Fibroblast of skin of left biceps (primary cell): ENCODE measurements at regions not wholly inside any gene's neighbourhood (a gene's known extent, or its start where the extent isn't known, plus 50 kb on each side); places are given as distances from the start of the nearest gene placed in this dataset.
"Not testable (repeated sequence)": the region's sequence is repeated elsewhere in the genome, so short reads cannot be mapped to it uniquely, and the experiment has no call there.

Experiments
- DNase-seq, 2 experiments: peaks; one replicate each; pipeline ENCODE4 v3.0.0-alpha.2; 2013; ENCODE audit warnings: low read depth in 2 of 2

GRCh38 chr11:69904974-69905535 lies 85.8 kb upstream of the FGF3 start:
- DNase-seq, result no peak

- no peak for DNase-seq
Measured at GRCh38 chr11:69905611-69906452, 86.6 kb upstream of the FGF3 start.

- DNase-seq, result no peak
Measured at GRCh38 chr11:69906453-69906907, 87.3 kb upstream of the FGF3 start.

GRCh38 chr11:69907611-69908010 lies 88.4 kb upstream of the FGF3 start:
- DNase-seq, result no peak

- DNase-seq, result no peak
Measured at GRCh38 chr11:69908511-69909220, 89.5 kb upstream of the FGF3 start.

DNA sequence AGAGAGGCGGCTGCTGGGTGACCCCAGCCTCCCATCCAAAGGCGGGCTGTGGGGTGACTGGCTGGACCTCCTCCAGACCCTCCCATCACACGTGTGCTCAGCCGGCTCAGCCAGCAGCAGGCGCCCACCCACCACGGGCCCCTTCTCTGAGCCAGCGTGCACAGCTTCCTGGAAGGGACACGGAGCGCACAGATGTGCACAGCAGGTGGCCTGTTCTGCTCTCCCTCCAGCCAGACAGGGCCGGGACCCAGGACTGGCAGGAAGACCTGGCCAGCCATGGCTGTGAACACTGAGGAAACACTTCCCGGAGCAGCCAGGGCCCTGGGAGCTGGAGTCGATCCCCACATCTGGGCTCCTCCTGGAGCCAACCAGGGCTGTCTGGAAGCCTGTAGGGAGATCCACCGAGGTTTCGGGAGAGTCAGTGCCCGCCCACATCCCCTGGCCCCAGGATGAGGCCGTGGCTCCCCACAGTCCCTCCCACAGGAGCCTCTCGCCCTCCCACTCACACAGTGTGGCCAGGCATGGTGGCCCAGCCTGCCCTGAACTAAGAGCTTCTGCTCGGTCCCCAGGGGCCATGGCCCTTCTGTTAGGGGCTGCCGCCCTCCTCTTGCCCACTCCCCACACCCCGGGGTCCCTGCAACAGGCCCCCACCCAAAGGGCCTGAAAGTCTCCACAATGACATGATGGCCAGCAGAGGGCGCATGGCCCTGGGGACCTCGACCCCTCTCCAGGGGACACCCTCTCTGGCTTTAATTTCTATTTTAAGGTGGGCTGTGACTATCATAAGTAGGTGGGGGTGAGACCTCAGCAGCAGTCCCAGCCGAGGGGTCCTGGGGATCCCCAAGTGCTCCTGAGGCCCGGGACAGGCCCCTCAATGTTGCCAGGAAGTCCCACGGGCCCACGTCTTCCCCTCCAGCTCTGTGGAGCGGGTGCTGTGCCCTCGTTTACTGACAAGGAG lies 90.6 kb upstream of the FGF3 start:
- DNase-seq, result no peak

DNA sequence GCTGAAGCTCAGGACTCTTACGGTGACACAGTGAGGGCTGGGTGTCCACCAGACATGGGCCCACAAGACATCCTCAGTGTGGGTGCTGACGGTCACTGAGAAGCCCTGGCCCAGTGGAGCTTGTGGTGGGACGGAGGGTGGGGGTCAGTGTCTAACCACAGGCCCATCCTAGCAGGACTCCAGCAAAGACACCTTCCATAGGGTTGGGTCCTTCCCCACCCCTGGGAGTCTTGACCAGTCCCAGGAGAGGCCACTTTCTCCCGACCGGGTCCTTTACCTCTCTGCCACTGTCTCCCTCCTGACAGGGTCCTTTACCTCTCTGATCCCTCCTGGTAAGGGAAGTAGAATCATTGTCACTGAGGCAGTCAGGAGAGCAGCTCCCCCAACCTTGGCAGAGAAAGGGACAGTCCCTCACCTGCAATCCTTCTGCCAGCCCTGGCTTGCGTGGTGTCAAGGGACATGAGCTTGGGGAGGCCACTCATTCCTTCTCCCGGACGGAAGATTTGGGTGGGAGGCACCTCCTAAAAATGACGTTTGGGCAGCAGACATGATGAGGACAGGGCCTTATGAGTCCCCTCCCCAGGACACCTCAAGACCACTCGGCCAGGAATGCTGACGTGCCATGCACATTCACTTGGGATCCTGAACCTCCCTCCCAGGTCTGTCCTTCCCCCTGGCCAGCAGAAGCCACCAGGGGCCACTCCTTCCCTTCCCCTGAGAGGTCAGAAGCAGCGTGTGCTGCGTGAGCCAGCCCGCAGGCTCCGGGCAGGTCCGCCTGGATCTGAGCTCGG lies 91.5 kb upstream of the FGF3 start:
- no peak for DNase-seq

DNA sequence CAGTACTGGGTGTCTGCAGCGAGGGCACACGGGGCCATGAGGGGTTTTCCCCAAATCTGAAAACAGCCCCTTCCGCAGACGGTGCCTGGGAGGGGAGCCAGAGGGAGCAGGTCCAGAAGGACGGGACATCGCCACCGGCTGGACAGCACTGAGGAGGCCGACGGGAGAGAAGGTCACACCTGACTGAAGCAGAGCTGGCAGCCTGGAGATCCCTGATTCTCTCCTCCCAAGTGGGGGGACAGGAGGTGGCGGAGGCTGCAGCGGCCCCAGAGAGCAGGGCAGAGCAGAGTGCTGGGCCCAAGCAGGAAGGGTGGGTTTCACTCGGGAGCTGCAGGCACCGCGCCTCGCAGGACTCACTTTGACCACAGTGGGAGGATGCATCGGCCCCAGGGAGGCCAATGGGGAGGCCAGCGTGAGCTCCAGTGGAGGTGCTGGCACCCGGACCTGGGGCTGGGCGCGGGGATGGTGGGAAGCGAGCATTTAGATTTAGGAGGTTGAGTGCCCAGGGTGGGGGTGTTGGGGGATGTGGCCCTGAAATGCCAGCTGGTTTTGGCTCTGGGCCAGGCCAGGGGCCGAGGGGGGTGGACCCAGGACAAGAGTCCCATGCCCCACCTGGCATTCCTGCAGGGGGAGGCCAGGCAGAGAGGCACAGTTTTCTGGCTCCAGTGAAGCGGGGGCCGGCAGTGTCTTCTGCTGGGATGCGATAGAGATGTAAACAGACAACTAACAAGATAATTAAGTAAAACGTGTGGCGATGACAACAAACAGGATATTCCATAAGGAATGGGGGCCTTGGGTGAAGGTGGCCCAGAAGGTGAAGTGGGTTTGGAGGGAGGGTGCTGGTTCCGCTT lies 92.3 kb upstream of the FGF3 start:
- no peak for DNase-seq

DNA sequence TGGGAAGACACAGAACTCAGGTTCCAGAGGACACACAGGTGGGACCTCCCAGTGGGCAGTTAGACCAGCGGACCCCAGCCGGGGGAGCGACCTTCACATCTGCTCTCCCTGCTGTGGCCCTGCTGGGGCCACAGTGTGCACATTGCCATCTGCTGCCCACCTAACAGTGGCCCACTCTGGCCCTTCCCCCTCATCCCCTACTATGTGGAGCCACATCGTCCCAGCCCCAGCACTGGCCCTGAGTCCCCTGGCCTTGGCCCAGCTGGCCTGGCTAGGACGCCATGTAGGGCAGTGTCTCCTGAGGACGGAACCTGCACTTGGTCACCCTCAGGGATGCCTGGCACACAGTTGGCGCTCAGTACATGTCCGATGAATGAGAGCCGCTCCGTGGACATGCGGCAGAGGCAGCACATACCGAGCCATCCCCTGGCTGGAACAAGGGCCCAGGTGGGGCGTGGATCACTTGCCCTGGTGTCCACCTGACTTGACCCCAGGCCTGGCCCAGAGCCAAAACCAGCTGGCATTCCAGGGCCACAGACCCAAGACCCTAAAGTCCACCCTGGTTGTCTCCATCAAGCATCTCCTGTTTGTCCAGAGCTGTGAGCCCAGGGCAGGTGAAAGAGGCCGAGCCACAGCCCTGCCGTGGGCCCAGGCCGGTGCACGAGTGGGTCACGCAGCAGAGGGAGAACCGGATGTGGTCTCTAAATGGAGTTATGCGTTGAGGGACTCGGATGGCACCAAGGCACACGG lies 93.1 kb upstream of the FGF3 start:
- no peak for DNase-seq

- no peak for DNase-seq
Measured at GRCh38 chr11:69912911-69913451, 93.8 kb upstream of the FGF3 start.

- no peak for DNase-seq
Measured at GRCh38 chr11:69913591-69914285, 94.5 kb upstream of the FGF3 start.

DNA sequence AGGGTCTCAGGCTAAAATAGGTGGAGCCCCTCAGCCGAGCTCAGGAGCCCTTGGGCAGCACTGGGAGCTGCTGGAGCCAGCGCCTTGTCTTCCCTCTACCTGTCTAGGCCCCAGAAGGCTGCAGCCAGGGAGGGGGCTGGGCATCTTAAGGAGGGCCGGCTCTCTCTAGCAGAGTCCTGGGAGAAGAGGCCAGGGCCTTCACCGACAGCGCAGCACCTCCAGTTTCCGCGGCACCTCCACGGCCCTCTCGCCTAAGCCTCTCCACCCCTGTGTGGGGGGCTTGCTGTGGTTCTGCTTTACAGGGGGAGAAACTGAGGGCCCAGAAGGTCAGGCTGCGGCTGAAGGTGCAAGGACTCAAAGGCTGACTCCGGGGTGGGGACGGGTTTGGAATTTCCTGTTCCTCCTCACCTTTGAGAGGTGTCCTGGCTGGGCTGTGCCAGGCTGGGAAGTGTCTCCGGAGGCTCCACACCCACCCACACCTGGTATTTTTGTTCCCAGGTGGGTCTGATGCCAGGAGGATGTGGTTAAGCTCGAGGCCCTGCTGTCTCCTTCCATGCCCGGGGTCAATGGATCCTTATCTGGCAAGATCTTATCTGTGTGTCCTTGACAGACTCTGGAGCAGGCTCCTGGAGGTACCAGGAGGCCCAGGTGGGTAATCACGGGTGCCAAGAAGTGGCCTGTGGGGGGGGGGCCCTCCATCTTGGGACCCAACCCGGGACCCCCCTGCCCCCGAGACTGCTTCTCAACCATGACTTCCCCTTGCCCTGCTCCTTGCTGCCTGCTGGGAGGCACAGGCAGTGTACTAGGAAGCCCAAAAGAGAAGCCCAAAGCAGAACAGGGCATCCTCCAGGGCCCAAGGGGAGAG lies 95.3 kb upstream of the FGF3 start:
- DNase-seq, result no peak

DNA sequence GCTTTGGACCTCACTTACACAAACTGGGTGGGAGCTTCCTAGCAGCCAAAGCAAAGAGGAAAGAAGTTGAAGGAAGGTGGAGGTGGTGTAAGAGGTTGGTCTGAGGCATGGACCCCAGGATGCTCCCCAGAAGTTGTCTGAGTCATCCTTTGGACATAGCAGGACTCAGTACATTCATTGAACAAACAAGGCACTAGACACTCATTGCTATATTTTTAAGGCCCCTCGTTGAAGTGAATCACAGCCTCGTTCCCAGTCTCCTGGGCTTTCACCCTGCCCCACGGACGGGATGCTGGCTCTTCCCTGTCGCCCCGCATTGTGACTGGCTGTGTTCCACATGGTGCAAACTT lies 95.9 kb upstream of the FGF3 start:
- DNase-seq, result no peak

DNA sequence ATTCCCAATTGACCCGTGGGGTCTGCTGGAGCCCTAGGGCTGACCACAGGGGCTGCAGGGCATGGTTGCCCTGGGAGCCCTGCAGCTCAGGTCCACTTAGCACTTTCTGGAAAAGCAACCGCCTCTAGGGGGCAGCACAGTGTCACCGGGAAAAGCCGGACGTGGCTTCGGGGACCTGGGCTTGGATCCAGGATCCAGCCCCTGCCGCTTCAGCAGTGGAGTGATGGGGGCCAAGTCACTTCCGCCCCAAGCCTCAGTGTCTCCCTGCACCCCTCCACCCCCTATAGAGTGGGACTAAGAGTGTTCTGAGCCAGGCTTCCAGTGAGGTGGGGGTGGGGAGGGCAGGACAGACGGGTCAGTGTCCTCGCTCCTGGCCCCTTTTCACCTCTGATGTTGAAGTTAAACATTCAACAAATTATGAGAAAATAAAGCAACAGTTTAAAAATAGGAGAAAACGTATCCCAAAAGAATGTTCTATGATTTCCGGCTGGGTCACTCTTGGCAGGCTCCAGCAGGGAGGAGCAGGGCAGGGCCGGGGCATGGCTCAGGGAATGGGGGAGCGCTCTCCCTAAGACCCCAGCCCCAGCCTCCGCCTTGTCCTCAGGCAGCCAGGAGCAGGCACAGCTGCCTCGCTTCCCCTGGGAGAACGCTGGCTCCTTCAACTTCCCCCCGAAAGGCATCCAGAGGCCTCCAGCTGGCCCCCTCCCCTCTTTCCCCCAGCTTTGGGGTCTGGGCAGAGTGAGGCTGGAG lies 96.5 kb upstream of the FGF3 start:
- DNase-seq, result peak in 1 of 2 experiments; percentile 10

DNA sequence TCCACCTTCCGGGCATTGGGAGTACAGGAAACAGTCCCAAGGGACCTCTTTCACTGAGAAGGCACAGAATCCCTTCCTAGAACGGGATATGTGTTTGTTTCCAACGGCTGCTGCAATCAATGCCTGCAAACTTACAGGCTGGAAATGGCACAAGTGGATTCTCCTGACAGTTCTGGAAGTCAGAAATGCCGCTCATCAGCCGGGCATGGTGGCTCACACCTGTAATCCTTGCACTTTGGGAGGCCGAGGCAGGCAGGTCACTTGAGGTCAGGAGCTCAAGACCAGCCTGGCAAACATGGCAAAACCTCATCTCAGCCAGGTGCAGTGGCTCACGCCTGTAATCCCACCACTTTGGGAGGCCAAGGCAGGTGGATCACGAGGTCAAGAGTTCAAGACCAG lies 97.0 kb upstream of the FGF3 start:
- not testable (repeated sequence) for DNase-seq

- DNase-seq, result no peak
Measured at GRCh38 chr11:69916806-69917387, 97.7 kb upstream of the FGF3 start.
